Endothelial cell of umbilical vein (primary cell): ENCODE measurements at regions not wholly inside any gene's neighbourhood (a gene's known extent, or its start where the extent isn't known, plus 50 kb on each side); places are given as distances from the start of the nearest gene placed in this dataset.

Experiments
- BruUV-seq: library from RNA; stranded (reverse); fragments of 400-500 nt; replicated peaks from 2 replicates; lab custom pipeline; 2021; lab: Mats Ljungman, UMichigan
- CTCF ChIA-PET: fragments of 300-600, 350-600 bp; sonication (Branson Sonifier 250); formaldehyde crosslinking; loops from one replicate; lab custom pipeline; 2021; ENCODE audit warnings: antibody characterized with exemption, inconsistent platforms; lab: Charles Lee
- POLR2A ChIA-PET: fragments of 300-600, 350-600 bp; sonication (Branson Sonifier 250); formaldehyde crosslinking; loops from one replicate; lab custom pipeline; 2021; ENCODE audit warnings: antibody characterized with exemption, inconsistent platforms; lab: Charles Lee
- DNase-seq: peaks from one replicate; pipeline ENCODE4 v3.0.0-alpha.2; 2011; ENCODE audit warnings: low read depth, low spot score
- FAIRE-seq: peaks from 2 replicates; lab custom pipeline; 2011; peaks lifted over from hg19 to GRCh38; lab: Jason Lieb, UNC
- H2AFZ ChIP-seq: 2 replicates; pipeline ENCODE4 v1.6.0; 2012; ENCODE audit warnings: low read depth, low read length, control low read depth, inconsistent platforms
- H3K27ac ChIP-seq: 2 replicates; pipeline ENCODE4 v1.5.1; 2011; ENCODE audit warnings: low read depth, mild to moderate bottlenecking, control low read depth, low read length, moderate library complexity; ENCODE audit not compliant: insufficient read depth
- H3K27me3 ChIP-seq, 2 experiments: 2 replicates each; pipeline versions ENCODE4 v1.6.0 to v1.6.1; 2011; ENCODE audit warnings: low read length in 2 of 2, mixed read lengths in 1 of 2; ENCODE audit not compliant: control insufficient read depth in 2 of 2, insufficient read depth in 2 of 2
- H3K36me3 ChIP-seq, 2 experiments: 2 replicates in 1 of 2; 3 replicates in 1 of 2; pipeline ENCODE4 v1.5.1; 2011; ENCODE audit warnings: low read length in 2 of 2, mild to moderate bottlenecking in 1 of 2, moderate library complexity in 1 of 2; ENCODE audit not compliant: control insufficient read depth in 2 of 2, insufficient read depth in 2 of 2; ENCODE audit errors: extremely low read depth in 1 of 2
- H3K4me1 ChIP-seq: 3 replicates; pipeline ENCODE4 v1.5.1; 2011; ENCODE audit warnings: mild to moderate bottlenecking, low read length; ENCODE audit not compliant: control insufficient read depth, insufficient read depth; ENCODE audit errors: extremely low read depth
- H3K4me2 ChIP-seq: 2 replicates; pipeline ENCODE4 v1.6.1; 2011; ENCODE audit warnings: low read length, control low read depth, mixed read lengths; ENCODE audit not compliant: insufficient read depth
- H3K4me3 ChIP-seq, 3 experiments: fragments of 200-600 bp in 1 of 3; sonication (generic), shearing (Covaris generic) in 1 of 3; replicated peaks in 1 of 3; 2 replicates each; pipeline ENCODE4 v1.5.1; 2011 to 2016; ENCODE audit warnings: control low read depth in 3 of 3, low read length in 3 of 3, mild to moderate bottlenecking in 2 of 3, inconsistent platforms in 1 of 3, low read depth in 1 of 3, moderate library complexity in 1 of 3; ENCODE audit not compliant: insufficient read depth in 1 of 3
- H3K79me2 ChIP-seq: 2 replicates; pipeline ENCODE4 v1.6.0; 2012; ENCODE audit warnings: low read length, inconsistent platforms; ENCODE audit not compliant: control insufficient read depth, insufficient read depth
- H3K9ac ChIP-seq: replicated peaks from 2 replicates; pipeline ENCODE3; 2011; ENCODE audit warnings: low read length, control low read depth; ENCODE audit not compliant: insufficient read depth; ENCODE audit errors: extremely low read depth
- H3K9me1 ChIP-seq: replicated peaks from 3 replicates; pipeline ENCODE4 v1.6.0; 2011; ENCODE audit warnings: mild to moderate bottlenecking, low read length; ENCODE audit not compliant: control insufficient read depth, insufficient read depth; ENCODE audit errors: extremely low read depth
- H3K9me3 ChIP-seq: replicated peaks from 2 replicates; pipeline ENCODE4 v1.5.1; 2012; ENCODE audit warnings: low read length, inconsistent platforms; ENCODE audit not compliant: control insufficient read depth, insufficient read depth
- H4K20me1 ChIP-seq: replicated peaks from 2 replicates; pipeline ENCODE3; 2011; ENCODE audit warnings: mild to moderate bottlenecking, low read length; ENCODE audit not compliant: control insufficient read depth, insufficient read depth; ENCODE audit errors: extremely low read depth
- EZH2 ChIP-seq: IDR thresholded peaks from 2 replicates; pipeline ENCODE4 v1.6.1; 2012; ENCODE audit warnings: borderline replicate concordance, low read depth, mild to moderate bottlenecking, moderate library complexity, low read length, inconsistent platforms; ENCODE audit not compliant: severe bottlenecking
- FOS ChIP-seq: IDR thresholded peaks from 2 replicates; pipeline ENCODE4 v1.6.1; 2011; ENCODE audit warnings: mild to moderate bottlenecking, low read length, moderate library complexity, borderline replicate concordance; ENCODE audit not compliant: insufficient read depth
- GATA2 ChIP-seq: IDR thresholded peaks from 2 replicates; pipeline ENCODE4 v1.7.0; 2011; ENCODE audit warnings: low read depth, mild to moderate bottlenecking, moderate library complexity, mixed read lengths, low read length; ENCODE audit not compliant: insufficient read length, insufficient read depth
- JUN ChIP-seq: IDR thresholded peaks from 2 replicates; pipeline ENCODE4 v1.6.1; 2011; ENCODE audit warnings: borderline replicate concordance, low read depth; ENCODE audit not compliant: insufficient read length, insufficient read depth
- MYC ChIP-seq: IDR thresholded peaks from one replicate; pipeline ENCODE4 v1.6.1; 2011; ENCODE audit warnings: mild to moderate bottlenecking, low read depth, low read length
- POLR2A ChIP-seq: IDR thresholded peaks from 2 replicates; pipeline ENCODE4 v1.6.1; 2012; ENCODE audit warnings: low read depth, mild to moderate bottlenecking, control low read depth, low read length
- POLR2AphosphoS5 ChIP-seq: IDR thresholded peaks from 2 replicates; pipeline ENCODE4 v1.6.1; 2012; ENCODE audit warnings: low read depth, mild to moderate bottlenecking, control low read depth, low read length, moderate library complexity; ENCODE audit not compliant: insufficient read depth
- dilution Hi-C: fragments of 300-500 bp; cut with MboI; formaldehyde crosslinking; loops from one replicate; pipeline ENCODE4 v1.15.0; 2019; ENCODE audit warnings: low sequenced_read_pairs; ENCODE audit not compliant: extremely low pct_ligation_motif_present
- intact Hi-C: fragments of 100-400 bp; cut with micrococcal nuclease; formaldehyde crosslinking; loops from one replicate; pipeline ENCODE4 v1.10.0; 2022
- TF ChIP-seq, protein P1 (sequence below), 2 donors: IDR thresholded peaks; 1 replicate in 1 of 2; 2 replicates in 1 of 2; pipeline ENCODE4 v1.5.1; 2011; ENCODE audit warnings: low read length in 2 of 2, mild to moderate bottlenecking in 2 of 2, moderate library complexity in 2 of 2, control low read depth in 1 of 2, inconsistent platforms in 1 of 2, low read depth in 1 of 2; ENCODE audit not compliant: insufficient read depth in 1 of 2; ENCODE audit errors: extremely low read depth in 1 of 2
- TF ChIP-seq, protein P2 (sequence below): IDR thresholded peaks from 2 replicates; pipeline ENCODE4 v1.6.1; 2011; ENCODE audit not compliant: insufficient read depth, insufficient read length

DNA sequence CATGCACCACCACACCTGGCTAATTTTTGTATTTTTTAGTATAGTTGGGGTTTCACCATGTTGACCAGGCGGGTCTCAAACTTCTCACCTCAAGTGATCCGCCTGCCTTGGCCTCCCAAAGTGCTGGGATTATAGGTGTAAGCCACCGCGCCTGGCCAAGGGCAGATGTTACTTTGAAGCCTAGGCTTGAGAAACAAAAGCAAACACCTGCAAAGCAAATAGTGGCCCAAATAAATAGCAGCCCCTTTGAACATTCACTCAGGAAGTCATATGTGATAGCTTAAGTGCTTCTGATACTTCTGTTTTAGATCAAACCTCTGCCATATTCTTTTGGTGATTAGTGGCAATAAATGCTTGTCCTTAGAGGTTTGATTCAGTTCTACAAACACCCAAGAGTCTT is 404.5 kb upstream of the SMIM21 start:
- BruUV-seq: no TSS peak
- no peaks in the 10 kb centered on the region for H3K27me3 ChIP-seq
- dilution Hi-C loops: no loop called here
- no peak overlapping the region for H3K9ac ChIP-seq
- ChIA-PET CTCF (no interaction called here), POLR2A (no interaction called here)
- intact Hi-C loops: no loop called here
- H3K9me1 ChIP-seq: no peaks in the 10 kb centered on the region
- no peak overlapping the region for H3K4me2 ChIP-seq
- no peaks in the 10 kb centered on the region for H3K4me1 ChIP-seq
- no peaks in the 10 kb centered on the region for H3K36me3 ChIP-seq
- H3K79me2 ChIP-seq: no peaks in the 10 kb centered on the region
- FAIRE-seq (no peak), DNase-seq (no peak)
- H2AFZ ChIP-seq: no peak overlapping the region
- TF ChIP-seq, protein P1, sequence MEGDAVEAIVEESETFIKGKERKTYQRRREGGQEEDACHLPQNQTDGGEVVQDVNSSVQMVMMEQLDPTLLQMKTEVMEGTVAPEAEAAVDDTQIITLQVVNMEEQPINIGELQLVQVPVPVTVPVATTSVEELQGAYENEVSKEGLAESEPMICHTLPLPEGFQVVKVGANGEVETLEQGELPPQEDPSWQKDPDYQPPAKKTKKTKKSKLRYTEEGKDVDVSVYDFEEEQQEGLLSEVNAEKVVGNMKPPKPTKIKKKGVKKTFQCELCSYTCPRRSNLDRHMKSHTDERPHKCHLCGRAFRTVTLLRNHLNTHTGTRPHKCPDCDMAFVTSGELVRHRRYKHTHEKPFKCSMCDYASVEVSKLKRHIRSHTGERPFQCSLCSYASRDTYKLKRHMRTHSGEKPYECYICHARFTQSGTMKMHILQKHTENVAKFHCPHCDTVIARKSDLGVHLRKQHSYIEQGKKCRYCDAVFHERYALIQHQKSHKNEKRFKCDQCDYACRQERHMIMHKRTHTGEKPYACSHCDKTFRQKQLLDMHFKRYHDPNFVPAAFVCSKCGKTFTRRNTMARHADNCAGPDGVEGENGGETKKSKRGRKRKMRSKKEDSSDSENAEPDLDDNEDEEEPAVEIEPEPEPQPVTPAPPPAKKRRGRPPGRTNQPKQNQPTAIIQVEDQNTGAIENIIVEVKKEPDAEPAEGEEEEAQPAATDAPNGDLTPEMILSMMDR (IDR thresholded peaks at IDR 0.05; ENCODE audit: extremely low read depth in 1 of 2, insufficient read depth in 1 of 2, low read depth in 1 of 2, low read length in 2 of 2): no peak
- TF ChIP-seq POLR2A: no peak
- TF ChIP-seq GATA2: no peak
- no peak for TF ChIP-seq POLR2AphosphoS5
- no peak for TF ChIP-seq MYC
- TF ChIP-seq FOS: no peak
- TF ChIP-seq, protein P2, sequence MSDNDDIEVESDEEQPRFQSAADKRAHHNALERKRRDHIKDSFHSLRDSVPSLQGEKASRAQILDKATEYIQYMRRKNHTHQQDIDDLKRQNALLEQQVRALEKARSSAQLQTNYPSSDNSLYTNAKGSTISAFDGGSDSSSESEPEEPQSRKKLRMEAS: no peak
- TF ChIP-seq EZH2: no peak
- TF ChIP-seq JUN: no peak
- no peak overlapping the region for H3K4me3 ChIP-seq
- no peaks in the 10 kb centered on the region for H4K20me1 ChIP-seq
- H3K27ac ChIP-seq: no peak overlapping the region
- H3K9me3 ChIP-seq: peaks cover 3% of the 10 kb centered on the region
